Prostate gland (tissue), 2 donors: ENCODE measurements at regions not wholly inside any gene's neighbourhood (a gene's known extent, or its start where the extent isn't known, plus 50 kb on each side); places are given as distances from the start of the nearest gene placed in this dataset.

Experiments
- DNase-seq: peaks from one replicate; pipeline ENCODE4 v3.0.0-alpha.2; 2019; ENCODE audit warnings: low spot score
- H3K27ac ChIP-seq, 2 donors: fragments of 200-600 bp; sonication (generic); 2 replicates each; pipeline ENCODE4 v1.5.1; 2017 to 2019
- H3K27me3 ChIP-seq: fragments of 200-600 bp; sonication (generic); replicated peaks from 2 replicates; pipeline ENCODE4 v1.5.1; 2019; ENCODE audit not compliant: insufficient read depth
- H3K36me3 ChIP-seq, 2 donors: fragments of 200-600 bp; sonication (generic); 1 replicate in 1 of 2; 2 replicates in 1 of 2; pipeline versions ENCODE4 v1.5.1 to v1.8.1; 2017 to 2019
- H3K4me1 ChIP-seq: fragments of 200-600 bp; sonication (generic); replicated peaks from 2 replicates; pipeline ENCODE4 v1.5.1; 2019
- H3K4me3 ChIP-seq, 2 donors: fragments of 200-600 bp; sonication (generic); 2 replicates each; pipeline ENCODE4 v1.5.1; 2017 to 2019
- H3K9me3 ChIP-seq: fragments of 200-600 bp; sonication (generic); 2 replicates; pipeline ENCODE4 v1.5.1; 2017
- POLR2A ChIP-seq: fragments of 450-650 bp; IDR thresholded peaks from one replicate; pipeline ENCODE4 v1.6.1; 2016; ENCODE audit warnings: antibody characterized with exemption, mild to moderate bottlenecking
- POLR2AphosphoS5 ChIP-seq: sonication (generic); formaldehyde crosslinking; IDR thresholded peaks from one replicate; pipeline ENCODE4 v1.6.1; 2017; ENCODE audit warnings: antibody characterized with exemption
- WGBS: methylation state at CpG from one replicate; pipeline ENCODE4 v1.1.5; 2018; 5-methylcytosine and 5-hydroxymethylcytosine counted together
- intact Hi-C: fragments of 100-400 bp; cut with DNase I; formaldehyde crosslinking; loops from one replicate; pipeline ENCODE4 v1.14.2; 2022
- TF ChIP-seq, protein P1 (sequence below), 4 experiments: fragments of 200-600 bp in 2 of 4; fragments of 450-650 bp in 2 of 4; sonication (generic) in 2 of 4; IDR thresholded peaks; 1 replicate in 3 of 4; 2 replicates in 1 of 4; pipeline ENCODE4 v1.5.1; 2016 to 2019; ENCODE audit warnings: antibody characterized with exemption in 4 of 4, mild to moderate bottlenecking in 2 of 4, moderate library complexity in 2 of 4

DNA sequence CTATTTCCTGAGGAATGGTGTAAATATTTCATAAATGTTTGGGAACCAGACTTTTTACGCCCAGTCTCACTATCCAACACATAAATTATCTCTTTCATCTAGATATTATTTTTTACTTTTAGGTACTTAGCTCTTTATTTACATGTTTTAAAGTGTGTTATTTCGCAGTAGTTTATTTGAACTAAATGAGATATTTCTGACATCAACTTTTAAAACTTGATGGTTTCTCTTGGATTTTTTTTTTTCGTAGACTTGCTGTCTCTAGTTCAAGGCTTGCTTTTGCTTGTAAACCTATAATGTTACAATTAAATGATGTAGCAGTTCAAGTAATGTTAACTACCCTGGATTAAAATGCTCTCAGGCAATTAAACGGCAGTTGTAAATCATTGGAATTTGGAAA lies 241.7 kb upstream of the PDE3A start:
- intact Hi-C loops, result loop anchor here (10.0 kb wide), 1 partner anchor 138 kb away; no protein-coding TSS in a partner anchor
- no peak overlapping the region for H3K4me3 ChIP-seq
- no peak for DNase-seq
- H3K27me3 ChIP-seq, result no peaks in the 10 kb centered on the region
- 53% methylated on average over 4 of the region's 4 CpGs for WGBS
- H3K4me1 ChIP-seq, result no peaks in the 10 kb centered on the region
- no peak overlapping the region for H3K27ac ChIP-seq
- no peaks in the 10 kb centered on the region for H3K9me3 ChIP-seq
- no peak for TF ChIP-seq POLR2AphosphoS5
- TF ChIP-seq, protein P1, sequence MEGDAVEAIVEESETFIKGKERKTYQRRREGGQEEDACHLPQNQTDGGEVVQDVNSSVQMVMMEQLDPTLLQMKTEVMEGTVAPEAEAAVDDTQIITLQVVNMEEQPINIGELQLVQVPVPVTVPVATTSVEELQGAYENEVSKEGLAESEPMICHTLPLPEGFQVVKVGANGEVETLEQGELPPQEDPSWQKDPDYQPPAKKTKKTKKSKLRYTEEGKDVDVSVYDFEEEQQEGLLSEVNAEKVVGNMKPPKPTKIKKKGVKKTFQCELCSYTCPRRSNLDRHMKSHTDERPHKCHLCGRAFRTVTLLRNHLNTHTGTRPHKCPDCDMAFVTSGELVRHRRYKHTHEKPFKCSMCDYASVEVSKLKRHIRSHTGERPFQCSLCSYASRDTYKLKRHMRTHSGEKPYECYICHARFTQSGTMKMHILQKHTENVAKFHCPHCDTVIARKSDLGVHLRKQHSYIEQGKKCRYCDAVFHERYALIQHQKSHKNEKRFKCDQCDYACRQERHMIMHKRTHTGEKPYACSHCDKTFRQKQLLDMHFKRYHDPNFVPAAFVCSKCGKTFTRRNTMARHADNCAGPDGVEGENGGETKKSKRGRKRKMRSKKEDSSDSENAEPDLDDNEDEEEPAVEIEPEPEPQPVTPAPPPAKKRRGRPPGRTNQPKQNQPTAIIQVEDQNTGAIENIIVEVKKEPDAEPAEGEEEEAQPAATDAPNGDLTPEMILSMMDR (IDR thresholded peaks at IDR 0.05), result no peak
- TF ChIP-seq POLR2A, result no peak
- no peaks in the 10 kb centered on the region for H3K36me3 ChIP-seq

DNA sequence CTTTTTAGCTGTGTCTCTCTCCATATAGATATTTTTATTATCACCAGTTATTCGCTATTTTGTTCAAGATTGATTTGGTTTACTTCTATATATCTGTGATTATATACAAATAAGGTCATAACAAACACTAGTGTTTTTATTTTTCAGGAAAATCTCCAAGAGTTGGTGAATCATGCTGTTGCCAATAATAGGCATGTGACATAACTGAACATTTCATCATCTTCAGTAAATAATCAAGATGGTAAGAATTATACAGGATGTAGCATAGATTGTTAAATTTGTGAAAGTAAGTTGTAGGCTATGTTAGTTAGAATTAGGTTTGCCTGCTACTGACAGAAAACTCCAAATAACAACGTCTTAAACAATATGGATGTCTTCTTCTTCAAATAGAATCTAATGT lies 240.9 kb upstream of the PDE3A start:
- Histone ChIP-seq H3K27me3 (no peaks in the 10 kb centered on the region), H3K36me3 (no peaks in the 10 kb centered on the region), H3K27ac (no peak overlapping the region), H3K9me3 (no peaks in the 10 kb centered on the region), H3K4me1 (no peaks in the 10 kb centered on the region), H3K4me3 (no peak overlapping the region)
- WGBS, result 93% methylated on average over 2 of the region's 2 CpGs
- TF ChIP-seq, protein P1 (IDR thresholded peaks at IDR 0.05), result no peak
- TF ChIP-seq POLR2A (no peak), POLR2AphosphoS5 (no peak)
- intact Hi-C loops, result loop anchor here (10.0 kb wide), 1 partner anchor 137 kb away; no protein-coding TSS in a partner anchor
- DNase-seq, result no peak

DNA sequence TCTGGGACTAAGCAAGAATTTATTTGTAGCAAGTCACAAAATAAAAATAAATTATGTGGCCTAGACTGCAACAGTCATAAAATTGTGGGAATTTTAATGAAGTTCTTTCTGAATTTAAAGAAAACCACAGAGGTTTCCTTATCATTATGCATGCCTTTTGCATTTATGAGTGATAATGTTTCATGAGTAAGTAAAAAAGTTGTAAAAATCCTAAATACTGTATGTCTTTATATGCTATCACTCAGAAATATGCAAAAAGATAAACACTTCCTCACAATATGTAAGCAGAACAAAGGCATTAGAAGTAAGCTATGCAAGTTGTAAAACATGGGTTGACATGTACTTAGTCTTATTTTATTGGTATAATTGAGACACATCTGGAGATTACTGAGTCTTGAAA lies 239.4 kb upstream of the PDE3A start:
- no peak for DNase-seq
- intact Hi-C loops, result loop anchor here (10.0 kb wide), 1 partner anchor 136 kb away; no protein-coding TSS in a partner anchor
- H3K9me3 ChIP-seq, result no peaks in the 10 kb centered on the region
- TF ChIP-seq POLR2A (no peak), POLR2AphosphoS5 (no peak)
- TF ChIP-seq, protein P1 (IDR thresholded peaks at IDR 0.05), result no peak
- no peak overlapping the region for H3K4me3 ChIP-seq
- H3K36me3 ChIP-seq, result no peaks in the 10 kb centered on the region
- no peak overlapping the region for H3K27ac ChIP-seq
- H3K4me1 ChIP-seq, result no peaks in the 10 kb centered on the region
- no peaks in the 10 kb centered on the region for H3K27me3 ChIP-seq

DNA sequence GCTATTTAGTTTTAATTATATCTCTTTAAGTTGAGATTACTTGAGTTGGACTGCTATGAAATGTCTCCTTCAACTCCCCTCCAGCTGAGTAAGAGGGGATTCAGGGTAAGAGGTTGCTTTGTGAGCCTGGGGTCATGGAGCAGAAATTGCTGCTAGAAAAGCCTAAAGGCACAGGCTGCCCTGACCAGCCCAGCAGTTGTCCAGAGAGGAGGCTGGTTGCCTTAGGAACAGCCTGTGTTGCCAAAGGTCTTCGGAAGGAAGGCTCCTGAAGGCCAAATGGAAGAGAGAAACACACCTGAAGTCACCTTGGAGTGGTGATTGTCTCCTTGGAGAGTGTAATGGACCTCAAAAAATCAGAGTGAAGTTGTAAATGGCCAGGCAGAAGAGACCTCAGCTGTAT lies 235.5 kb upstream of the PDE3A start:
- TF ChIP-seq, protein P1 (IDR thresholded peaks at IDR 0.05), result no peak
- no peak for TF ChIP-seq POLR2AphosphoS5
- H3K9me3 ChIP-seq, result no peaks in the 10 kb centered on the region
- WGBS, result 79% methylated on average over 1 of the region's 1 CpG
- no peak overlapping the region for H3K4me3 ChIP-seq
- no peaks in the 10 kb centered on the region for H3K4me1 ChIP-seq
- no peak overlapping the region for H3K27ac ChIP-seq
- no peaks in the 10 kb centered on the region for H3K27me3 ChIP-seq
- intact Hi-C loops, result no loop called here
- no peak for DNase-seq
- no peaks in the 10 kb centered on the region for H3K36me3 ChIP-seq

DNA sequence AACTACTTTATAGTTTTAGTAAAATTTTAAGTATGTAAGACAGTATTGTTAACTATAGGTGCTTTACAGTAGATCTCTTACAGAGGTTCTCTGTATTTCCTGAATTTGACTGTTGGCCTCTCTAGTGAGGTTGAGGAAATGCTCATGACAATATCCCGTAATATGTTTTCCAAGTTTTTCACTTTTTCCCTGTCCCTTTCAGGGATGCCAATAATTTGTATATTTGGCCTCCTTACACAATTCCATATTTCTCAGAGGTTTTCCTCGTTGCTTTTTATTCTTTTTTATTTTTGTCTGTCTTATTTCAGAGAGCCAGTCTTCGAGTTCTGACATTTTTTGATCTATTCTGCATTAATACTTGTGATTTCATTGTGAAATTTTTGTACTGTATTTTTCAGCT lies 233.7 kb upstream of the PDE3A start:
- Histone ChIP-seq H3K4me3 (no peak overlapping the region), H3K27ac (no peak overlapping the region), H3K9me3 (no peaks in the 10 kb centered on the region), H3K4me1 (no peaks in the 10 kb centered on the region), H3K36me3 (no peaks in the 10 kb centered on the region), H3K27me3 (no peaks in the 10 kb centered on the region)
- TF ChIP-seq POLR2AphosphoS5, result no peak
- TF ChIP-seq, protein P1 (IDR thresholded peaks at IDR 0.05), result no peak
- no peak for TF ChIP-seq POLR2A
- intact Hi-C loops, result no loop called here
- 93% methylated on average over 3 of the region's 3 CpGs for WGBS
- no peak for DNase-seq
